ENCODE measurements at regions not wholly inside any gene's neighbourhood (a gene's known extent, or its start where the extent isn't known, plus 50 kb on each side); places are given as distances from the start of the nearest gene placed in this dataset.

DNA sequence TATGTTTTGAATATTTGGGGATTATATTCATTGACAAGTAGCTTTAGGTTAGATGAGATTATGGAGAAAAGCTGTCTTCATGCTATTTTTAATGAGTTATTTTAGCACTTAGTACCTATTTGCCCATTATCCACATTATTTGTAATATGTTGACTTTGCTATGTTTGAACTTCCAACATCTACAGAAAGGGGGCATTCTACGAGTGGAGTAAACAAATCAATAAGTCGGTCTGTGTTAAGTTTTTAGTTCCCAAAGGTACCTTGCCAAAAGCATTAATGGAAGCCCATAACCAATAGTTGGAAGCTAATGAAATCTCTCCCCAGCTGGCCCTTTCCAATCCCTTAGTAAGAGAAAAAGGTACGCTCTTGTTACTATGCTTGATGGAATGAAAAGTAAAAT lies 250.0 kb upstream of the E2F7 start:
- H3K4me2 ChIP-seq (ENCODE audit: low read length) = no peak overlapping the region
- Mint-ChIP-seq H3K27ac (ENCODE audit: unreplicated experiment) (no peak overlapping the region), H3K27me3 (ENCODE audit: low read depth, unreplicated experiment) (no peaks in the 10 kb centered on the region), H3K9me3 (ENCODE audit: unreplicated experiment) (no peaks in the 10 kb centered on the region), H3K36me3 (ENCODE audit: low read depth, unreplicated experiment) (no peaks in the 10 kb centered on the region), H3K4me1 (ENCODE audit: low read depth, unreplicated experiment) (no peaks in the 10 kb centered on the region), H3K4me3 (ENCODE audit: unreplicated experiment) (no peak overlapping the region)
- no peaks in the 10 kb centered on the region for H3K27me3 ChIP-seq (ENCODE audit: insufficient read depth, low read length)
- H4K20me1 ChIP-seq (ENCODE audit: insufficient read depth, low read length) = no peaks in the 10 kb centered on the region
- DNase-seq (ENCODE audit: low read depth) = no peak
- H2AFZ ChIP-seq (ENCODE audit: low read depth, low read length) = no peak overlapping the region
- H3K4me1 ChIP-seq (ENCODE audit: insufficient read depth, low read length) = no peaks in the 10 kb centered on the region
- no peak overlapping the region for H3K4me3 ChIP-seq (ENCODE audit: insufficient read depth, low read depth, low read length)
- no peak for TF ChIP-seq EZH2 (IDR thresholded peaks at IDR 0.05; ENCODE audit: insufficient read depth, low read length)
- TF ChIP-seq, protein P1, sequence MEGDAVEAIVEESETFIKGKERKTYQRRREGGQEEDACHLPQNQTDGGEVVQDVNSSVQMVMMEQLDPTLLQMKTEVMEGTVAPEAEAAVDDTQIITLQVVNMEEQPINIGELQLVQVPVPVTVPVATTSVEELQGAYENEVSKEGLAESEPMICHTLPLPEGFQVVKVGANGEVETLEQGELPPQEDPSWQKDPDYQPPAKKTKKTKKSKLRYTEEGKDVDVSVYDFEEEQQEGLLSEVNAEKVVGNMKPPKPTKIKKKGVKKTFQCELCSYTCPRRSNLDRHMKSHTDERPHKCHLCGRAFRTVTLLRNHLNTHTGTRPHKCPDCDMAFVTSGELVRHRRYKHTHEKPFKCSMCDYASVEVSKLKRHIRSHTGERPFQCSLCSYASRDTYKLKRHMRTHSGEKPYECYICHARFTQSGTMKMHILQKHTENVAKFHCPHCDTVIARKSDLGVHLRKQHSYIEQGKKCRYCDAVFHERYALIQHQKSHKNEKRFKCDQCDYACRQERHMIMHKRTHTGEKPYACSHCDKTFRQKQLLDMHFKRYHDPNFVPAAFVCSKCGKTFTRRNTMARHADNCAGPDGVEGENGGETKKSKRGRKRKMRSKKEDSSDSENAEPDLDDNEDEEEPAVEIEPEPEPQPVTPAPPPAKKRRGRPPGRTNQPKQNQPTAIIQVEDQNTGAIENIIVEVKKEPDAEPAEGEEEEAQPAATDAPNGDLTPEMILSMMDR (IDR thresholded peaks at IDR 0.05; ENCODE audit: insufficient read depth, low read depth, low read length) = no peak
- H3K36me3 ChIP-seq (ENCODE audit: insufficient read depth, low read length) = no peaks in the 10 kb centered on the region
- FAIRE-seq = no peak
- no peaks in the 10 kb centered on the region for H3K79me2 ChIP-seq (ENCODE audit: insufficient read depth, low read length)
- no peak overlapping the region for H3K27ac ChIP-seq (ENCODE audit: low read depth, low read length)
- H3K9ac ChIP-seq (ENCODE audit: low read length) = no peak overlapping the region
- no peaks in the 10 kb centered on the region for H3K9me3 ChIP-seq (ENCODE audit: insufficient read depth, low read depth, low read length)

DNA sequence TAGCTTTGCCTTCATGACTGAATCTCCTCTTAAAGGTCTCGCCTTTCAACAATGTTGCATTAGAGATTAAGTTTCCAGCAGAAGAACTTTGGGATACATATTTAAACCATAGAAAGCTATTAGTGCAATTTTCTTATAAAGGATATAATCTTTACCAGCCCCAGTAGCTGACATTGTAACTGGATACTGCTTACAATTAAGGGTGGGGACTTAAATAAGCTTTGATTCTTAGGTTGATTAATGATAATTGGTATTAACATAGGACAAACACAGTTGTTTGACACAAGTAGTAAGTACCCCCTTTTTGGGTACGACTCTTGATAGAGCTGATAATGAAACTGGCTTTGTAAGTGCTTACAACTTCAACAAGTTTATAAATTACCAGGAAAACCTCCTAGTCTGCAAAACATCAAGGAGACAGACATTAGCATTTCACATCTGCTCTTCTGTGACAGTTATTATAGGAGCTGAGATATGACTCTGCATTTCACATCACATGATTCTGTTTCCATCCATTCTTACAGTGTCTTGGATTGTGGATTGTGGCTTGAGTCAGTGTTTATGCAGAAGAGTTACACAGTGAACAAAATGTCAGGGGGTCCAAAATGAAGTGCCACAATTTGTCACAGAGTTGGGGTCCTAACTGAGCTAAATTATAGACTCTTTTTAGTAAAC lies 249.1 kb upstream of the E2F7 start:
- H3K27ac Mint-ChIP-seq (ENCODE audit: unreplicated experiment) = no peak overlapping the region
- H3K9me3 Mint-ChIP-seq (ENCODE audit: unreplicated experiment) = no peaks in the 10 kb centered on the region
- Histone ChIP-seq H3K36me3 (ENCODE audit: insufficient read depth, low read length) (no peaks in the 10 kb centered on the region), H3K9ac (ENCODE audit: low read length) (no peak overlapping the region), H3K9me3 (ENCODE audit: insufficient read depth, low read depth, low read length) (no peaks in the 10 kb centered on the region), H2AFZ (ENCODE audit: low read depth, low read length) (no peak overlapping the region), H3K27ac (ENCODE audit: low read depth, low read length) (no peak overlapping the region), H3K4me3 (ENCODE audit: insufficient read depth, low read depth, low read length) (no peak overlapping the region), H3K27me3 (ENCODE audit: insufficient read depth, low read length) (no peaks in the 10 kb centered on the region), H3K4me1 (ENCODE audit: insufficient read depth, low read length) (no peaks in the 10 kb centered on the region), H4K20me1 (ENCODE audit: insufficient read depth, low read length) (no peaks in the 10 kb centered on the region), H3K79me2 (ENCODE audit: insufficient read depth, low read length) (no peaks in the 10 kb centered on the region), H3K4me2 (ENCODE audit: low read length) (no peak overlapping the region)
- H3K36me3 Mint-ChIP-seq (ENCODE audit: low read depth, unreplicated experiment) = no peaks in the 10 kb centered on the region
- DNase-seq (ENCODE audit: low read depth) (no peak), FAIRE-seq (peak; percentile 32)
- no peaks in the 10 kb centered on the region for H3K27me3 Mint-ChIP-seq (ENCODE audit: low read depth, unreplicated experiment)
- H3K4me3 Mint-ChIP-seq (ENCODE audit: unreplicated experiment) = no peak overlapping the region
- peaks cover 4% of the 10 kb centered on the region for H3K4me1 Mint-ChIP-seq (ENCODE audit: low read depth, unreplicated experiment)
- no peak for TF ChIP-seq EZH2 (IDR thresholded peaks at IDR 0.05; ENCODE audit: insufficient read depth, low read length)
- TF ChIP-seq, protein P1 (IDR thresholded peaks at IDR 0.05; ENCODE audit: insufficient read depth, low read depth, low read length) = no peak

DNA sequence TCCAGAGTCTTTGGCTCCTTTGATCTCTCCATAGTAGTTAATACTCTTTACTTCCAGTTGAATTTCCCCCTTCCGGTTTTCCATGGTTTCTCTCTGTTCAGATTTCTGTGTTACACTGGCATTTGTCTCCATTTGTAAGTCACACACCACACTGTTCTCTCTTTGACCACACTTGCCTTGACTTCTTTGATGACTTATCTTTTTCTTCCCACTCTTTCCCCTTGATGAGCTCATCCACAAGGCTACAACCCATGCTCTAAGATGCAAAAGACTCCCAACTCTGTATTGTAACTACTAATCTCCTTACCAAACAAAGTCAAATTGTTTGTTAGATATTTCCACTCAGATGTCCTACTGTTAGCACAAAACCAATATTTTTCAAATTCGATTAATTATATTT lies 242.7 kb upstream of the E2F7 start:
- FAIRE-seq (peak; percentile 5), DNase-seq (ENCODE audit: low read depth) (peak; percentile 48)
- Histone ChIP-seq H3K4me2 (ENCODE audit: low read length) (no peak overlapping the region), H2AFZ (ENCODE audit: low read depth, low read length) (no peak overlapping the region), H3K4me3 (ENCODE audit: insufficient read depth, low read depth, low read length) (no peak overlapping the region), H3K9ac (ENCODE audit: low read length) (no peak overlapping the region), H3K27ac (ENCODE audit: low read depth, low read length) (no peak overlapping the region), H3K27me3 (ENCODE audit: insufficient read depth, low read length) (no peaks in the 10 kb centered on the region), H3K9me3 (ENCODE audit: insufficient read depth, low read depth, low read length) (no peaks in the 10 kb centered on the region), H4K20me1 (ENCODE audit: insufficient read depth, low read length) (no peaks in the 10 kb centered on the region), H3K79me2 (ENCODE audit: insufficient read depth, low read length) (no peaks in the 10 kb centered on the region), H3K4me1 (ENCODE audit: insufficient read depth, low read length) (no peaks in the 10 kb centered on the region), H3K36me3 (ENCODE audit: insufficient read depth, low read length) (no peaks in the 10 kb centered on the region)
- TF ChIP-seq, protein P1 (IDR thresholded peaks at IDR 0.05; ENCODE audit: insufficient read depth, low read depth, low read length) = no peak
- no peak for TF ChIP-seq EZH2 (IDR thresholded peaks at IDR 0.05; ENCODE audit: insufficient read depth, low read length)
- H3K27me3 Mint-ChIP-seq (ENCODE audit: low read depth, unreplicated experiment) = no peaks in the 10 kb centered on the region
- peak overlapping the region; percentile 16 for H3K27ac Mint-ChIP-seq (ENCODE audit: unreplicated experiment)
- peaks cover 10% of the 10 kb centered on the region for H3K4me1 Mint-ChIP-seq (ENCODE audit: low read depth, unreplicated experiment)
- H3K36me3 Mint-ChIP-seq (ENCODE audit: low read depth, unreplicated experiment) = no peaks in the 10 kb centered on the region
- H3K4me3 Mint-ChIP-seq (ENCODE audit: unreplicated experiment) = no peak overlapping the region
- H3K9me3 Mint-ChIP-seq (ENCODE audit: unreplicated experiment) = peaks cover 4% of the 10 kb centered on the region

Data from astrocyte (in vitro differentiated cells and primary cell).